Sciatic nerve (tissue), 2 donors: ENCODE measurements at regions not wholly inside any gene's neighbourhood (a gene's known extent, or its start where the extent isn't known, plus 50 kb on each side); places are given as distances from the start of the nearest gene placed in this dataset.
"Not testable (repeated sequence)": the region's sequence is repeated elsewhere in the genome, so short reads cannot be mapped to it uniquely, and the experiment has no call there.

Experiments used
- ATAC-seq: fragments of 200-7000 bp; cut with Tn5 transposase; one replicate; pipeline ENCODE4 v1.9.1; 2020; ENCODE audit warnings: mild to moderate bottlenecking, moderate library complexity
- DNase-seq: peaks from one replicate; pipeline ENCODE4 v3.0.0-alpha.2; 2020; ENCODE audit warnings: low spot score
- intact Hi-C: fragments of 100-400 bp; cut with DNase I; formaldehyde crosslinking; loops from one replicate; pipeline ENCODE4 v1.14.2; 2022
- donor health status: DM: no; HTN: no; CAD: no.
- donor health status: DM: no; HTN: no; CAD: no.

DNA sequence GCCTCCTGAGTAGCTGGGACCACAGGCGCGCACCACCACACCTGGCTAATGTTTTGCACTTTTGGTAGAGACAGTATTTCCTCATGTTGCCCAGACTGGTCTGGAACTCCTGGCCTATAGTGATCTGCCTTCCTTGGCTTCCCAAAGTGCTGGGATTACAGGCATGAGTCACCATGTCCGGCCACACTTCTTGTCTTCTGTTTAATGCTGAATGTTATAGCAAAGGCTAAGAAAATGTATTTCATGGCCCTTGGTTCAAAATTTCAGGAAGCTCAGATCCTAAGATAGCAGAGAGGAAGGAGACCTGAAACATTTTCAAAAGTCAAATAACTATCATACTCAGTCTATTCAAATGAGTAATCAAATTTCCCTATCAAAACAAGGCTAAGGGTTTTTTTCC is 229.6 kb downstream of the BAMBI start:
- no peak for DNase-seq
- intact Hi-C loops: no loop called here
- no peak for ATAC-seq

DNA sequence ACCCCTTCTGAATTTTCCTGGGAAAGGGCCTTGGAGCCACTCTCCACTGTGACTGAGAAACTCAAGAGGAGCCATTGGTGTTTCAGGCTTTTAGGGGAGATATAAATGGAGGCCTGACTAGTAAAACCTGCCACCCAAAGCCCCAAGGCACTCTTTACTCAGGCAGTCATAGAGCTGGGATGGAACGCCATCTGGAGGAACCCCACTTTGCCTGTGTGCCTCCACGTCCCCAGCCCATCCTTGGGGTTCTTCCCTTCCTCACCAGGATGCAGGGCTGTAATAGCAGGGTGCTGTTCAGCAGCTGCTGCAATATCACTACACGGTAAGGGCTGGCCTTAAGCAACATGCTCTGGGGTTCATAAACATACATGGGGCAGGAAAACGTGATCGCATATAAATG is 232.6 kb downstream of the BAMBI start:
- ATAC-seq (no peak), DNase-seq (no peak)
- intact Hi-C loops: no loop called here

DNA sequence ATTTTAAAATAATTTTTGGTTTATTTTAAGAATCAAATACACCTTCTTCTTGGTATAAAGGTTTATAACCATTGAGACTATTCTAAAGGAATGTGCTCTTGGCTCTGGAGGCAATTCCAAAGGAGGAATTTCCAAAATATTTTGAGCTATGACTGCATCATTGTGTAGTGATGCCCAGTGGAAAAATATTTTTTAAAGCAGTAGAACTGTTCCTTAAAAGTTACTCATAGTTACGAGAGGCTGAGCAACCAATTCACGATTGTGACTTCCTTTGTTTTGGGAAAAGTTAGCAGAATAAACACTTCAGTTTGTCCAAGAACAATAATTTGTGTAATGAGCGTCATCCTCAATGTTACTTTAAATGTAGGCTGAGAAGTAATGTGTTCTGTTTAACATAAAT is 233.6 kb downstream of the BAMBI start:
- ATAC-seq (peak; percentile 80), DNase-seq (no peak)
- intact Hi-C loops: no loop called here

DNA sequence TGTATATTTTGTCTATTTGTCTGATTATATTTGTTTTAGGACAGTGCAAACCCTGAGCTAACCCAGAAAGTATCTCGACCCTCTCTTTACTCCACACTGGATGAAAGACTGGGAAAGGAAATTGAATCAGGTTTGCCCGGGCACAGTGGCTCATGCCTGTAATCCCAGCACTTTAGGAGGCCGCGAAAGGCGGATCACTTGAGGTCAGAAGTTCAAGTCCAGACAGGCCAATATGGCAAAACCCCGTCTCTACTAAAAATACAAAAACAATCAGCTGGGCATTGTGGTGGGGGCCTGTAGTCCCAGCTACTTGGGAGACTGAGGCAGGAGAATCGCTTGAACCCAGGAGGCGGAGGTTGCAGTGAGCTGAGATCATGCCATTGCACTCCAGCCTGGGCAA is 234.2 kb downstream of the BAMBI start:
- DNase-seq, ATAC-seq, intact Hi-C loops: not testable (repeated sequence)

DNA sequence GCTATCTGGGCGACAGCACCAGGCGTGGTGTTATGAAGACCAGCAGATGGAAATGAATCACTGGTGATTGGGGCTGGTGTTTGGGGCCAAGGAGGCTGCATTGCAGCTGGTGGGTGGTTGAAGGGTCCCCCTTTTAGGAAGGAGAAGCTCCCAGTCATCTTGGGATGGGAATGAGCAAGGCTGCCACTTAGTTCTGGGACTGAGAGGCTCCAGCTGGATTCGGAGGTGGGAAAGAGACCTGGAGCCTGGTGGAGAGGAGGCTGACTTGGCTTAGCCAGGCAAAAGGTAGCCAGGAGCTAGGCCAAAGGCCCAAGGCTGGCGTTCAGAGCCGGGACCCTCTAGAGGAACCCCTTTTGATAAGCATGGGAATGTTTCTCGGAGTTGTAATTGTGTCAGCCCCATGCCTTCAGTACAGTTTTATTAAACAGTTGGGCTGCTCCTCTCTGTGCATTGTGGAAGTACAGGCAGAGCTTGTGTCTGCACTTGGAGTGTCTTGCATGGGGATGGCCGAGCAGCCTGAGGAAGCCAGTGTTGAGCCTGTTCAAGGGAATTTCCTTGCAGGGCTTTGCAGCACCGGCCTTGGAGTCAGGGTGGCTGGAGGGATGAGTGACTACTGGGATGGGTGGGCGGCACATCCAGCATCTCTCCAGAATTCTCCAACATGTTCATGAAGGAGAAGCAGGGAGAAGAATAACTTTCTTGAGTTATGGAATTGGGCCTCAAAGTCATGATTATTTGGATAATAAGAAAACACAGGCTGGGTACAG is 234.9 kb downstream of the BAMBI start:
- ATAC-seq (no peak), DNase-seq (no peak)
- intact Hi-C loops: no loop called here

DNA sequence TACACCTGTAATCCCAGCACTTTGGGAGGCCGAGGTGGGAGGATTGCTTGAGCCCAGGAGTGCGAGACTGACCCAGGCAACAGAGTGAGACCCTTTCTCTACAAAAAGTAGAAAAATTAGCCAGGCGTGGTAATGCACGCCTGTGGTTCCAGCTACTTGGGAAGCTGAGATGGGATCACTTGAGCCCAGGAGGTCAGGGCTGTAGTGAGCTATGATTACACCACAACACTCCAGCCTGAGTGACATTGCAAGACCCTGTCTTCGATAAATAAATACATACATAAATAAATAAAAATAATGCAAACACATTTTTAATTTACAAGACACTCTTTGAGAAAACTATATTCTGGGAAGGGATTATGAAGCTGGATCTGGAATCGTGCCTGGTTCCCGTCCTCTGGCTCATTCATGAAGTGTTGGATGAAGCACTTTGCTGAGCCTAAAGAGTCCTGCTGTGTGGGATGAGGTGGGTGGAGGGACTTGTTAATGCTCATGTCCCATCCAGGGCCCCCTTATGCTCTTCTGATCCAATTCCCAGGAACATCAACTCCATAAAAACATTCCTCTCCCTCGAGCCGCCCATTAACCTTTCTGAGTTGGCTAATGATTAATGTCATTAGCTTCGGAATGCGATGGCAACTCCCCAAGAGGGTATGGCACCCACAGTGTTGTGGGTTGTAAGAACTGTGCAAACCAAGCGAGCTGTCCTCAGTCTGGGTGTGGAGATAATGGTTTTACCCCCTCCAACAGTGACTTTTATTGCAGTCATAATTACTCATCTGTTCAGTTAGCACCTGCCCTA is 236.3 kb downstream of the BAMBI start:
- DNase-seq (no peak), ATAC-seq (no peak)
- intact Hi-C loops: no loop called here

DNA sequence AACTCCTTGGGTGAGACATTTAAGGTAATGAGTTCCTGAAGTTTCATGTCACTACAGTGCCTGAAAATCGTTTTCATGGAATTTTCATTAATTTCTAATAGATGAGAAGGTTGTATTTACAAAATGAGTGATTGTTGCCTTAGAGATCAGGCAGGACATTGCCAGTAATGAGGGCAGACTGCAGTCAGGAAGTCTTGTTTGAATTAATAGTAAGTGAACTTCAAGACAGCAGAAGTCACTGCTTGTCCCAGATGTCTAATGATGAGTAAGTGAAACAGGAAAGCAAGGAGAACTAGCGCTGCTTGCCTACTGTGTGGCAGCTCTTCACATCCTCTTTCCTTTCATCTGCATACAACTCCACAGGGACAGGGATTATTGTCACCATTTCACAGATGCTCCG is 237.4 kb downstream of the BAMBI start:
- intact Hi-C loops: no loop called here
- ATAC-seq (no peak), DNase-seq (no peak)

DNA sequence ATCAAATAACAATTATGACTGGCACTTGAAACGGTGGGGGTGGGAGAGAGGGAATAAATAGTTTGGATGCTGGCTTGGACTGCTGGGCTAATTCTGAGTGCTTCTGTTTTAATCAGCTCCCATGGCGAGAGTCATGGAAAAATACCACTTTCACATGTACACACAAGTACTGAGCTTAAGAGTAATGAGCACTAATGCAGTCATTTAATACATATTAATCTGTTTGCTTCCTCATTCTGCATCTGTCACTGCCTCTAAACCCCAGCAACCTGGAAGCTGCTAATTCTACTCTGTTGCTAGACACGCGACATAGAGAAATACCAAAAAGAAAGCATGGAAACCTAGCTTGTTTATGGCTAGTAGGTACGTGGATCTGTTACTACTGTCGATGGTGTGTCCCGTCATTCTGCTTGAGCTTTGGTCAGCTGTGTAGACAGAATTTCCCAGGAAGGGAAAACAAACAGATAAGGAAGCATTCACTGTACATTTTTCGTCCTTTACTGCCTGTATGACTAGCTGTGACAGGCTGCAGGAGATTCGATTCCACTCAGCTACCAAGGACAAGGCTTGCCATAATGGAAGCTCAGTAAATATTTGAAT is 238.8 kb downstream of the BAMBI start:
- ATAC-seq: no peak
- intact Hi-C loops: no loop called here
- no peak for DNase-seq

DNA sequence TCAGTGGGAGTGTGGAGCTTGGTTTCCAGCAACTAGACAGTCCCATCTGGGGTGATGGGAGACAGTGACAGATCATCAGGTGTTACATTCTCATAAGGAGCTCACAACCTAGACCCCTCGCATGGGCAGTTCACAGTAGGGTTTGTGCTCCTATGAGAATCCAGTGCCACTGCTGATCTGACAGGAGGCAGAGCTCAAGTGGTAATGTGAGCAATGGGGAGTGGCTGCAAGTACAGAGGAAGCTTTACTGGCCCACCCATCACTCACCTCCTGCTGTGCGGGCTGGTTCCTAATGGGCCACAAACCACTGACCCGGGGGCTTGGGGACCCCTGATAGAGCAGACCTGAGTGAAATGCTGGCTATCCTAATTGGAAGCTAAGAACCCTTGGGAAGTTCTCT is 242.8 kb downstream of the BAMBI start:
- DNase-seq (no peak), ATAC-seq (no peak)
- intact Hi-C loops: no loop called here

DNA sequence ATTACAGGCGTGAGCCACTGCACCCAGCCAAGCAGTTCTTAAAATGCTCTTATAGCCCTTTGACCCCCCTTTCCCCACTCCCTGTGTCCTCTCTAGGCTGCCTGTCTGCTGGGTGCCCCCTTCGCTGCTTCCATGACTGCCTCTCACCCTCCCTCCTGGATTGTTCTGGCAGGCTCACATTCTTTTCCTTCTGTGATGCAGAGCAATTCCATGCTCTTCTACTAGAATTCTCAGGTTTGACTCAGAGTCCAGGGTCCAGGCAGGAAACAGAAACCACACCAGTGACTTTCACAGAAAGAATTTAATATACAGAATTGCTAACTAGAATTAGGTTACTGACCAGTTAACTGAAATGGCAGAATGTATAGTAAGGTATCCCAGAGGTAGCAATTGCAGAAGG is 244.8 kb downstream of the BAMBI start:
- ATAC-seq (no peak), DNase-seq (no peak)
- intact Hi-C loops: no loop called here

DNA sequence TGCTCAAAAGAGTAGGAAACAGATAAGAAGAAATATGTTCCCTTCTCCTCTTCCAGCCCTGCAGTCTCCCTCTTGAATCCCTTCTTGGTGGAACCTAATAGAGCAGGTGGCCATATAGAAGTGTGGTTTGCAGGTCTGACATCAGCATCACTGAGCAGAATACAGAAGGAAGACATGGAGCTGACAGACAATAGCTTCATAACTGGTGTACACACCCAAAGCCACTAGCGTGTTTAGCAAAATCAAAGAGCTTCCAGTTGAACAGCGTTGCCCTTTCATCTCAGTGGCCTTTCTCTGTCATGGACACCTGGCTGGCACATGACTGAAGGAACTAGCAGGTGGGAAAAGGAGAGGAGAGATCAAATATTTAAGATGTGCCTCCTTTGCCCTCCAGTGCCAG is 245.5 kb downstream of the BAMBI start:
- intact Hi-C loops: no loop called here
- DNase-seq (no peak), ATAC-seq (no peak)

DNA sequence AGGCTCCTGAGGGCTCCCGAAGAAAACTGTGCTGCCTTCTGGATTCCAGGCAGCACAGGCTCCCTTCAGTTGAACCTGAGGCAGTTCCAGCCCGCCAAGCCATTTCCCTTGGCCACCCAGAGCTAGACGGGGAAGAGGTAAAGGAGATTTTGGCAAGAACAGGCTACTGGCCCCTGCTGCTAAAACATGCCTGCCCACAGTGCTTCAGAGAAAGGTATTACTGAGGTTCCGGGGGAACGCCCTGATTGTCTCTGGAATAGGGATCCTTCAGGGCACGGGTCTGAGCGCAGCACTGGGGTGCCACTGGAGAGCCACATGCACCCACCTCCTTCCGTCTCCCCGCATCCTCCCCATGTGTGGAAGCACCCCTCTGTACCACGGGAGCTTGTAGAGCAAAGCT is 247.4 kb downstream of the BAMBI start:
- peak; percentile 32 for ATAC-seq
- intact Hi-C loops: no loop called here
- DNase-seq: no peak

DNA sequence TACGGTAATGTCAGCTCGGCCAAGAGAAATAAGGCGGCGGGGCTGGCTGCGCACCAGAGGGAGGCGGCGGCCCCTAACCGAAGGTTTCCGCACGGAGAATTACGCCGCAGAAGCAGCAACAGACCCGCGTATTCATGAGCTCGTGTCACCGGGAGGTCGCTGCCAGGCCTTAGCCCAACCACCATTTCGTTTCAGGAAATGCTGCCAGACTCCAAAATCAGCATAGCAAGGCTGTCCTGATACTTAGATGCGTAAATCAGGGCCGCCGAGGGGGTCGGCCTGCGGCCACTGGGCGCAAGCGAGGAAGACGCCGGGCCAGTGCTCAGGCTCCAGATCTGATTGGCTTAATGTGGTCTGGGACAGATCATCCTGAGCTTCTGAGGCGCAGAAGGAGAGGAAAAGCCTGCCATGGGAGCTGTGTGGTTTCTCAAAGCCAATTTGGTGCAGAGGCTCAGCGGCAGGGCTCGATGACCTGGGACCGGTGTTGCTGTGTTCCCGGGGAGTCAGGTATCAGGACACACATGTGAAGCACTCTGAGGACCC is 247.9 kb downstream of the BAMBI start:
- intact Hi-C loops: no loop called here
- no peak for DNase-seq
- ATAC-seq: peak; percentile 72

DNA sequence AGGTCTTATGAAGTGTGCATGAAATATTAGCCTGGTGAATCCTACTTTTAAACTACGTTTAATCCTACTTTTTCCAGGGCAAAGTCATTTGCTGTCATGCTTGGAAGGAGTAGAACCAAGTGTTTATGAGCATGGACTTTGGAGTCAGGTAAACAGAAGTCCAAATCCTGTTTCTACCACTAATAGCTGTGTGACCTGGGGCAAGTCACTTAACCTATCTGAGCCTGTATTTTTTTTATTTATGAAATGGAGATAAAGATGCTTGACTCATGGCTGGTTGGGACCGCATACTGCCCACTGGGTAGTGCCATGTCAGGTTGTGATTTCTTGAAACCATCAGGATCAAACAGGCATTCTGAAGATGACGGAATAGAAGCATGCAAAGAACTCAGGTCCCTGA is 249.6 kb downstream of the BAMBI start:
- DNase-seq (no peak), ATAC-seq (no peak)
- intact Hi-C loops: no loop called here

DNA sequence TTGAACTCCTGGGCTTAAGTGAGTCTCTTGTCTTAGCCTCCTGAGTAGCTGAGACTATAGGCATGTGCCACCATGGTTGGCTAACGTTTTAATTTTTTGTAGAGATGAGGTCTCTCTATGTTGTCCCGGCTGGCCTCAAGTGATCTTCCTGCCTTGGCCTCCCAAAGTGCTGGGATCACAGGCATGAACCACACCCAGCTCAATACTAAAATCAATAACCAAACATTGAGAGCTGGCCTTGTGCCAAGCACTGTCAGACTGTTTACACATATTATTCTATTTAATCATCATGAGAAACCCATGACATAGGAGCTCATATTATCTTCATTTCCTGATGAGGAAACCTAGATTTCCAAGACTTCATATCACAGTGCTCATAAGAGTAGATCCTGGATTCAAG is 251.2 kb downstream of the BAMBI start:
- ATAC-seq: no peak
- DNase-seq: no peak
- intact Hi-C loops: no loop called here

DNA sequence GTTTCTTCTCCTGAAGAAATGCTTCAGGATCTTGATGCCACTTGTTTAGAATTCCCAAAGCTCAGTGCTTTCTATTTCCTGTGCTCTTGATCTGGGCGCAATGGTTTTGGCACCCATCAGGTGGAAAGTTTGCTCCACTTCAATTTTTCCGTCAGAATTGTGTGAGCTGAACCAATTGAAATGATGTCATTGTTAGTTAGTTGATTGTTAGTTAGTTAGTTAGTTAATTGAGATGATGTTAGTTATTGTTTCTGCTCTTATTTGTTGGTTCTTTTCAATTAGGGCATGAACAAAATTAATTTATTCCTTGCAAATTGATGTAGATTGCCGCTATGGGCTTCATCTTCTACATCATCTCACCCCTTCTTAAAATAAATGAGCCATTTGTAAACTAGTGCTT is 252.6 kb downstream of the BAMBI start:
- ATAC-seq (no peak), DNase-seq (no peak)
- intact Hi-C loops: no loop called here

DNA sequence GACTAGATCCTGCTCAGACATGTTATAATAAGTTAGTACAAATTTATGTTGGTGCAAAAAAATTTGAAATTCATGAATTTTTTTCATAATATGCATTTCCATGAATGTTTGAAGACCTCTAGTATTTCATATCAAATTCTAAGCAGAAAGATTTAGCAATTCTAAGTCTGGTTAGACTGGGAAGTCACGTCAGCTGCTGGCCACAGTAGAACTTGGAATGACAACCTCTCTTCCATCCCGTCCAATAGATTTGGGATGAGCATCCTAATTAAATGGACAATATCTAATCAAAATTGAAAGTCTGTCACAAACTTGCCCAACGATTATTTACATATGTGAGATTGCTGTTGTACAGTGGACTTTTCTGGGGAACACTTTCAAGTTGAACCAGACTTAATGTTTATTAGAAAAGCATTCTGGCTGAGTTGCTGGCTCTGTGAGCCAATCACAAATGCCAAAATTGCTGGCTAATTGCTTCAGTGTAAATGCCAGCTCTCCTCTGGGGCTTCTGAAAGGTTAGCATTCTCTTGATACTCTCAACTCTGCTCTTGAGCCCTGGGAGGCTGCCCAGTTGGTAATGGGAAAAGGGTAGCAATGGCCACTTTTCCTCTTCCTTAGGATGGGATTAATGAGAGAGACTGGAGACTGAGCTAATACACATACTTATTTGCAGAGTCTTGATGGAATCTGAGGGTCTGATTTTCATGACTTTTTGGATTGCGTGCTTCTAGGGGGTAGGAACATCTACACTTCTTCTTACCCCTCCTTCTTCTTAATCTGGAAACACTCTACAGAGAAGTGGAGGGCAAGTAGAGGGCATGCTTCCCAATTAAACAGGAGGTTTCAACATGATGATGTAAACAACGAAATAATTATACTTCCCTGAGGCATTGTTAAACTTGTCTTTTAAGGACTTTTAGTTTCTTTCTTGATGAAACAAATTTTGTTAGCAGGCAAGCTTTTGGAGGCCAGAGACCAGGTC is 253.5 kb downstream of the BAMBI start:
- DNase-seq (no peak), ATAC-seq (peak; percentile 88)
- intact Hi-C loops: no loop called here

DNA sequence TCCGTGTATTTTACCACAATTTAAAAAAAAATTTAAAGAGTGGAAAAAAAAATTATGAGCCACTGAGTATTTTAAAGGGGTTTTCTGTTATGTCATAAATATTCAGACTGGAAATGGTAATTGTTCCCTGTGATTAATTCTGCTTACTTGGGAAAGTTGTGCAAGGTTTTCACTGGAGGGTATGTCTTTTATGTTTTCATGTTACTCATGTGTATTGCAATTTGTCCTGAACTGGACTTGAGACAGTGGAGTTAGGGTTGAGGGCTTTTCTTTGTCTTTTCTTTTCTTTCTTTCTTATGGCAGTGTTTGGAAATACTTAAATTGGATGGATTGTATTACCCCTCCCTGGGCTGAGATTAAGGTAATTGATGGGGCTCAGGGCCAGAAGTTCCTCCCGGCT is 257.7 kb downstream of the BAMBI start:
- no peak for DNase-seq
- intact Hi-C loops: no loop called here
- no peak for ATAC-seq

DNA sequence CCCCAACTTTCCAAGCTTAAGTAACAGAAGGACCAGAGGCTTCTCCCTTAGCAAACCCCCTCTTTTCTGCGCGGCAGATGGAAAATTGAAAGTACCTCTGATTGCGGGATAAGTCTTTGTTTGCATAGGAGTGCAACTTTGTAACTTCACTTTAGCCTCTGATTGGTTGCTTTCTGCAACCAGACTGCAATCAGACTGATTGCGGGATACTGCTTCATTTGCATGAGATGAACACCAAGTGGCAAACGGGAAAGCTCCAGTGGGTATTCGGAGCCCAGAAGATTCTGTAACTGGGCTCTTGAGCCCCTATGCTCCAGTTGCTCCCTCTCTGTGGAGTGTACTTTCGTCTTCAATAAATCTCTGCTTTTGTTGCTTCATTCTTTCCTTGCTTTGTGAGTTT is 260.6 kb downstream of the BAMBI start:
- intact Hi-C loops: no loop called here
- DNase-seq (no peak), ATAC-seq (no peak)
